ENCODE measurements at regions not wholly inside any gene's neighbourhood (a gene's known extent, or its start where the extent isn't known, plus 50 kb on each side); places are given as distances from the start of the nearest gene placed in this dataset.

DNA sequence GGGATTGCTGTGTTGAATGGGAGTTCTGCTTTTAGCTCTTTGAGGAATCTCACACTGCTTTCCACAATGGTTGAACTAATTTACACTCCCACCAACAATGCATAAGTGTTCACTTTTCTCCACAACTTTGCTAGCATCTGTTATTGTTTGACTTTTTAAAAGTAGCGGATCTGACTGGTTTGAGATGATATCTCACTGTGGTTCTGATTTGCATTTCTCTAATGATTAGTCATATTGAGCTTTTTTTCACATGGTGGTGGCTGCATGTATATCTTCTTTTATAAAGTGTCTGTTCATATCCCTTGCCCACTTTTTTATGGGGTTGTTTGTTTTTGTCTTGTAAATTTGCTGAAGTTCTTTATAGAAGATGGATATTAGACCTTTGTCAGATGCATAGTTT, 588.3 kb upstream of the ADGRB3 start:
- H3K9me3 ChIP-seq (ENCODE audit: insufficient read depth, low read length): peaks cover 6% of the 10 kb centered on the region; the same call in 1 of the 2 replicates
- no peak overlapping the region for H3K27ac ChIP-seq (ENCODE audit: low read length)
- H3K9ac ChIP-seq (ENCODE audit: low read length): no peak overlapping the region
- H3K4me2 ChIP-seq (ENCODE audit: low read length): no peak overlapping the region
- TF ChIP-seq, protein P1, sequence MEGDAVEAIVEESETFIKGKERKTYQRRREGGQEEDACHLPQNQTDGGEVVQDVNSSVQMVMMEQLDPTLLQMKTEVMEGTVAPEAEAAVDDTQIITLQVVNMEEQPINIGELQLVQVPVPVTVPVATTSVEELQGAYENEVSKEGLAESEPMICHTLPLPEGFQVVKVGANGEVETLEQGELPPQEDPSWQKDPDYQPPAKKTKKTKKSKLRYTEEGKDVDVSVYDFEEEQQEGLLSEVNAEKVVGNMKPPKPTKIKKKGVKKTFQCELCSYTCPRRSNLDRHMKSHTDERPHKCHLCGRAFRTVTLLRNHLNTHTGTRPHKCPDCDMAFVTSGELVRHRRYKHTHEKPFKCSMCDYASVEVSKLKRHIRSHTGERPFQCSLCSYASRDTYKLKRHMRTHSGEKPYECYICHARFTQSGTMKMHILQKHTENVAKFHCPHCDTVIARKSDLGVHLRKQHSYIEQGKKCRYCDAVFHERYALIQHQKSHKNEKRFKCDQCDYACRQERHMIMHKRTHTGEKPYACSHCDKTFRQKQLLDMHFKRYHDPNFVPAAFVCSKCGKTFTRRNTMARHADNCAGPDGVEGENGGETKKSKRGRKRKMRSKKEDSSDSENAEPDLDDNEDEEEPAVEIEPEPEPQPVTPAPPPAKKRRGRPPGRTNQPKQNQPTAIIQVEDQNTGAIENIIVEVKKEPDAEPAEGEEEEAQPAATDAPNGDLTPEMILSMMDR (IDR thresholded peaks at IDR 0.05; ENCODE audit: low read depth, low read length): no peak
- no peak for TF ChIP-seq EZH2phosphoT487 (IDR thresholded peaks at IDR 0.05; ENCODE audit: low read depth)
- no peaks in the 10 kb centered on the region for H4K20me1 ChIP-seq (ENCODE audit: insufficient read depth, low read length)
- no peaks in the 10 kb centered on the region for H3K36me3 ChIP-seq (replicated peaks; ENCODE audit: low read depth, low read length)
- H2AFZ ChIP-seq (ENCODE audit: low read depth, low read length): no peak overlapping the region
- H3K4me1 ChIP-seq (ENCODE audit: low read length): 0 out of 2 replicates have a peak, but pooled peaks cover 3% of the 10 kb centered on the region
- H3K4me3 ChIP-seq (ENCODE audit: low read length): no peak overlapping the region
- no peaks in the 10 kb centered on the region for H3K27me3 ChIP-seq (ENCODE audit: low read depth, low read length)
- H3K79me2 ChIP-seq (ENCODE audit: low read length): no peaks in the 10 kb centered on the region

DNA sequence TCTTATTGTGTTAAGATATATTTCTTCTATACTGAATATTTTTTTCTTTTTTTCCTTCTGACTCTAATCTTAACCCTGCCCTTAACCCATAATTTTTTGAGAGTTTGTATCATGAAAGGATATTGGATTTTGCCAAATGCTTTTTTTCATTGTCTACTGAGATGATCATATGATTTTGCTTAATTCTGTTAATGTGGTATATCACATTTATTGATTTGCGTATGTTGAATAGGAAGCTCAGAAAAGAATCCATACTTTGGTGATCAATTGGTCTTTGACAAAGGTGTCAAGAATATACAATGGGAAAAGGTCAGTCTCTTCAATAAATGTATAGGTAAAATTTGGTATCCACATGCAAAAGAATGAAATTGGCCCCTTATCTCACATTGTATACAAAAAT, 588.8 kb upstream of the ADGRB3 start:
- no peak overlapping the region for H2AFZ ChIP-seq (ENCODE audit: low read depth, low read length)
- H3K27me3 ChIP-seq (ENCODE audit: low read depth, low read length): no peaks in the 10 kb centered on the region
- TF ChIP-seq, protein P1 (IDR thresholded peaks at IDR 0.05; ENCODE audit: low read depth, low read length): no peak
- TF ChIP-seq EZH2phosphoT487 (IDR thresholded peaks at IDR 0.05; ENCODE audit: low read depth): no peak
- H3K4me1 ChIP-seq (ENCODE audit: low read length): 0 out of 2 replicates have a peak, but pooled peaks cover 3% of the 10 kb centered on the region
- H3K4me2 ChIP-seq (ENCODE audit: low read length): no peak overlapping the region
- H3K79me2 ChIP-seq (ENCODE audit: low read length): no peaks in the 10 kb centered on the region
- no peaks in the 10 kb centered on the region for H3K36me3 ChIP-seq (replicated peaks; ENCODE audit: low read depth, low read length)
- no peak overlapping the region for H3K27ac ChIP-seq (ENCODE audit: low read length)
- H3K9ac ChIP-seq (ENCODE audit: low read length): no peak overlapping the region
- no peak overlapping the region for H3K4me3 ChIP-seq (ENCODE audit: low read length)
- H4K20me1 ChIP-seq (ENCODE audit: insufficient read depth, low read length): no peaks in the 10 kb centered on the region
- H3K9me3 ChIP-seq (ENCODE audit: insufficient read depth, low read length): peaks cover 6% of the 10 kb centered on the region; the same call in 1 of the 2 replicates

DNA sequence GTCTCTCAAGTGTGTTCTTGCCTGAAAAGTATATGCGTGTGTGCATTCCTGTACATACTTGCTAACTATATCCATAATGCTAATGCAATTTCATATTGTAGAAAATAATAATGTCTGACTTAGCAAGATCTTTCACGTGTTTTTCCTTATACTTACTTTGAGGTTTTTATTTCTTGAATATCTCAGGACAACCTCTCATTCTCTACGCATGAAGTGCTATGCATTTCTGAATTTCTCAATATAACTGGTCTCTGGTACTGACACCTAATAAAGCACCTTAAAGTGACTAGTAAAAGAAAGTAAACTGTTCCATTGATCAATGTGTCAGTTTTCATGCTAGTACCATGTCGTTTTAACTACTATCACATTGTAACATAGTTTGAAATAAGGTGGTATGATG, 589.9 kb upstream of the ADGRB3 start:
- Histone ChIP-seq H3K4me3 (ENCODE audit: low read length) (no peak overlapping the region), H3K4me1 (ENCODE audit: low read length) (0 out of 2 replicates have a peak, but pooled peaks cover 3% of the 10 kb centered on the region), H3K4me2 (ENCODE audit: low read length) (no peak overlapping the region), H3K9ac (ENCODE audit: low read length) (no peak overlapping the region), H3K27me3 (ENCODE audit: low read depth, low read length) (no peaks in the 10 kb centered on the region), H2AFZ (ENCODE audit: low read depth, low read length) (no peak overlapping the region), H3K36me3 (replicated peaks; ENCODE audit: low read depth, low read length) (no peaks in the 10 kb centered on the region), H3K9me3 (ENCODE audit: insufficient read depth, low read length) (peaks cover 6% of the 10 kb centered on the region; the same call in 1 of the 2 replicates), H3K27ac (ENCODE audit: low read length) (no peak overlapping the region), H3K79me2 (ENCODE audit: low read length) (no peaks in the 10 kb centered on the region), H4K20me1 (ENCODE audit: insufficient read depth, low read length) (no peaks in the 10 kb centered on the region)
- TF ChIP-seq, protein P1 (IDR thresholded peaks at IDR 0.05; ENCODE audit: low read depth, low read length): no peak
- TF ChIP-seq EZH2phosphoT487 (IDR thresholded peaks at IDR 0.05; ENCODE audit: low read depth): no peak

DNA sequence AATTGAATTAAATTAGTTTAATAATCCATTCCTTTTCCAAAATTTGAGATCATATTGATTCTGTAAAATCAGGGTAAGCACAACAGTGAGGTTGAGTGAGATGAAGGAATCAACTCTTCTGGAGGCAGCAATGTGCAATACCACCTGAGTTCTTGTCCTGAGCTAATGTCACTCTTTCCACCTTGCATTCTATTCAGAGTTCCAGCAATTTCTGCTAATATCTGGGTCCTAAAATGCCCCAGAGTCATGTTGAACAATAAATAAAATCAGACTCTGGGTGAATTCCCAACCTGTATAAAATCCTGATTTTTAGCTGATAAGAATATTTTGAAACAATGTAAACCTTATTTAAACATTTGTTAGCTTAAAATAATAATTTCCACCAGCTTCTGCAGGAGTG, 590.8 kb upstream of the ADGRB3 start:
- H3K9ac ChIP-seq (ENCODE audit: low read length): no peak overlapping the region
- H3K4me1 ChIP-seq (ENCODE audit: low read length): 0 out of 2 replicates have a peak, but pooled peaks cover 3% of the 10 kb centered on the region
- H3K4me2 ChIP-seq (ENCODE audit: low read length): no peak overlapping the region
- H2AFZ ChIP-seq (ENCODE audit: low read depth, low read length): no peak overlapping the region
- no peaks in the 10 kb centered on the region for H3K79me2 ChIP-seq (ENCODE audit: low read length)
- no peak overlapping the region for H3K4me3 ChIP-seq (ENCODE audit: low read length)
- no peaks in the 10 kb centered on the region for H4K20me1 ChIP-seq (ENCODE audit: insufficient read depth, low read length)
- TF ChIP-seq, protein P1 (IDR thresholded peaks at IDR 0.05; ENCODE audit: low read depth, low read length): no peak
- TF ChIP-seq EZH2phosphoT487 (IDR thresholded peaks at IDR 0.05; ENCODE audit: low read depth): no peak
- H3K27ac ChIP-seq (ENCODE audit: low read length): no peak overlapping the region
- H3K9me3 ChIP-seq (ENCODE audit: insufficient read depth, low read length): peaks cover 6% of the 10 kb centered on the region; the same call in 1 of the 2 replicates
- H3K36me3 ChIP-seq (replicated peaks; ENCODE audit: low read depth, low read length): no peaks in the 10 kb centered on the region
- H3K27me3 ChIP-seq (ENCODE audit: low read depth, low read length): no peaks in the 10 kb centered on the region
